HG02885 (cell line): ENCODE measurements at regions not wholly inside any gene's neighbourhood (a gene's known extent, or its start where the extent isn't known, plus 50 kb on each side); places are given as distances from the start of the nearest gene placed in this dataset.
"Not testable (repeated sequence)": the region's sequence is repeated elsewhere in the genome, so short reads cannot be mapped to it uniquely, and the experiment has no call there.

Experiments used
- ATAC-seq: cut with Tn5 transposase; IDR thresholded peaks from one replicate; pipeline ENCODE4 v1.9.1; 2021; ENCODE audit warnings: mild to moderate bottlenecking; ENCODE audit not compliant: unreplicated experiment, poor library complexity

DNA sequence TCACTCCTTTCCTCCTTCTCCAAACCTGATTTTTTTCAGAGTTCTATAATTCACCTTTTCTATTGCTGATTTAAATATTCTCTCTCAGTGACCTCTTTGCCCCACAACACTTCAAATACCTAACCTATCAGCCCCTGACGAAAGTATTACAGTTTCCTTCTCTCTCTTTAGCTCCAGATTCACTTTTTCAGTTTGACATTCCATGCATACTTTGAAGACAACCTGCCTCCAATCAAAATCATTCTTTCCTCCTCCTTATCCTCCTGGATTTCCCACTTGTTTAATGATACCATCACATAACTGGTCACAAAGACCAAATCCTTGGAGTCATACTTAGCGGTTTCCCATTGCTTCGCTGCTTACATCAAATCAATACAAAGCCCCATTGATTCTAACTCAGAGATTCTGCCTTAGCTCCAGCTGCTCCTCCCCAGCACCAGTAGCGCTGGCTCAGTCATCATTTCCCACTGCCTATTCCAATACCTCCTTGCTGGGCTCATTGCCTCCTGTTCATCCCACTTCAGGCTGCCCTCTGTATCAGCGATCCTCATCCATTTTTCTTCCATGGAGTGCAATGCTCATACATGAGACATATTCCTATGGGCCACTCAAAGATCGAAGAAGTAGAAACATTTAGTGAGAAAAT lies 240.1 kb downstream of the ZNF92 start:
- not testable (repeated sequence) for ATAC-seq

GRCh38 chr7:65616111-65616510 lies 242.5 kb downstream of the ZNF92 start:
- ATAC-seq = not testable (repeated sequence)

DNA sequence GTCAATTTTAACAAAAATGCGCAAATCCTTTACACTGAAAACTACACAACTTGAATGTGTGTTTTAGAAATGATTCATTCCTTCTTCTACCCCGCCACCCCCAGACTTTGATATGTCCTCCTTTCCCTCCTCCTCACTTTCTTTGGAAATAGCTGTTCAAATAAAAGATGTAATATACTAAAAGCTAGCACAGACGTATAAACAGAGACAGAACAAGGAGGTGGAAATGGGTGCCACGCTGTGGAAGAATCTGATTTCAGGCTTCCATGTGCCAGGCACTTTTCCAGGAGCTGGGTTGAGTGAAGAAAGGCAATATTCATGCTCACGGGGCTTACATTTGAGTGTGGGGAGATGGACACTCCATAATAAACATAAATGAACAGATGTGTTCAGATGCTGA lies 246.6 kb downstream of the ZNF92 start:
- ATAC-seq = not testable (repeated sequence)

DNA sequence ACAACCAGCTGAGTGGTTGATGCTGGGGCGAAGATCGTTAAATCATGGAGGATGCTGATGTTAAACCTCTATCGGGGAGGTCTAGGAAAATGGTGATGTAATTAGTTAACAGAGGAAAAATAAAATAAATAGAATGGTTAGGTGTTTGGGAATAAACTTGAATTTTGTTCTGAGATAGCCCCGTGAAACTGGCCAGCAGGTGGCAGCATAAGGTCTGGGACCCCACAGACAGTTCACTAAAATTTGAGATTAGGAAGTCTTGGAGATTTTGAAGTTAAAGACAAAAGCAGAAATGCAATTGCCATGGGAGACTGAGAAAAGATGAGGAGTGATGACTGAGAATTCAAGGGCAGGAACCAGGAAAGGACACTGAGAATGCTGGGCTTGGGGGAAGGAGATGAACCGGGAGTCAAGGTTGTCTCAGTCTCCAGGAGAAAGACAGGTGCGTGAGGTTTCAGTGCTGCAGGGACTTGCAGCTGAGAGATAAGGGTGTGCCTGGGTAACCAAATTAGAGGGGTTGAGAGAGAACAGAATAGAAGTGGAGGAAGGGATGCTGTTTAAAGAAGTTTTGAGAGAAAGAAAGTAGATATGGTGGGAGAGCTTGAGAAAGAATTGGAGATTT lies 248.0 kb downstream of the ZNF92 start:
- peak; percentile 63 for ATAC-seq

DNA sequence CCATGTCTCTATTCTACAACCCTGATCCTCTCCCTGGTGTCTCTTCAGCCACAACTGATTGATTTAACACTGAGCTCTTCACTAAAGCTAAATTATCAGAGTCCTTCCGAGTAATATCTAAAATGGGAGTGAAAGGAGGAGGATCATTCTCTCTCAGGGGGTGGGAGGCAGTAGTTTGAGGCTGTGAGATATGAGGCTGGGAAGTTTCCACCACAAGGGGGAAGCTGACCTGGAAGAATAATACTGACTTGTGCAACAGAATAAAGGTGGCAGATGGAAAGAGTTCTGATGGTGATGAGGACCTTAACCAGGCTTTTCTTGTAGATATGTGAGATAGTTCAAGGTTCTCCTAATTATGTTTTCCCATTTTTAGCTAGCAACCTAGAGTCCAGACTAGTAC lies 241.6 kb upstream of the VKORC1L1 start:
- not testable (repeated sequence) for ATAC-seq

DNA sequence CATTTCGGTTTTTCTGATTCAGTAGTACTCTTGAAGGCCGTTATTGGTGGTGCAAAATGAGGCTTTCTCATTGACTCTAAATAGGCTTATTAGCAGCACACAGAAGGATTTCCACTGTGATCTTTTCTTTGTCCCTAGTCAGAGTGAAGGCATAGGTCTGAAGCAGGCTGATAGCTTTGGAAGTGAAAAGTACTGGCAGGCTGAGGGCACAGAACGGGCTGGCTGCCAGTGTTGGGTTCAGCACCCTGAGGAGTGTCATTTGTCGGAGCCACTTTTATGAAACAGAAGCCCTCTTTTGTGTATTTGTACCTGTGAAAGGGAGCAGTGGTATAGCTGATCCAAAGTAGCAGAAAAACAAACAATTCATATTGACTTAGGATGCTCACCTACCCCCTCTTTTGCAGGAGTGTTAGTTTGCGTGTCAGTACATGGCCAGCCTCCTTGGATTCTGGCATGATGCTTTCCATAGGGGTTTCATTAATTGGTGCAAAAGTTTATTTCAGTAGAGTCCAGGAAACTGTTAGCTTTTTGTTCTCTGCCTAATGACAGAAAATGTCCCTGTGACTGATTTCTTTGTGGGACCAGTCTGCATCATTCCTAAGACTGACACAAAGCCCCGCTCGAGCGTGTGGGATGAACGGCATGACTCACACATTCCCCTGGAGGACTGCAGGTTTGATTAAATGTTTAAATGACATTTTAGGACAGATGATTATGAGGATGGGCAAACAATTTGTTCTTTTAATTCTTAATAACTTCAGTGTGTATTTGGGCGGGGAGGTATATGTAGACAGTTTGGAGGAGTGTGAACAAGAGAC lies 239.1 kb upstream of the VKORC1L1 start:
- ATAC-seq = not testable (repeated sequence)

GRCh38 chr7:65638918-65639317 lies 234.0 kb upstream of the VKORC1L1 start:
- not testable (repeated sequence) for ATAC-seq

DNA sequence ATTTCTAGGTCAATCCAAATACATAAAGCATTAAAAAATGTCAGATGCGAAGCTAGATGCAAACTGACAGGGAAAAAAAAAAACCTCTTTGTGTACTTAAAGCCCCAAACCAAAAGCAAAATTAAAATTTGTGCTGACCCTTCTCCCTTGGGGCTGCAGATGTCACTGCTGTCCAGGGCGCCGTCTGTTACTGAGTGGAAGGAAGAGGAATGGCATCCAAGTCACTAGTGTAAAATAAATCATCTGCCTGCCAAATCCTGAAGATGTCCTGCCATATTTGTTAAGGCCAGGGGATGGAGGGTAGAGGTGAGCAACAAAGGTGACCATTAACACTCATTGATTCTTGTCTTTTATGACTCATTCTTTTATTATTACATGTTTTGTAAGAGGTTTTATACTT lies 233.2 kb upstream of the VKORC1L1 start:
- not testable (repeated sequence) for ATAC-seq

DNA sequence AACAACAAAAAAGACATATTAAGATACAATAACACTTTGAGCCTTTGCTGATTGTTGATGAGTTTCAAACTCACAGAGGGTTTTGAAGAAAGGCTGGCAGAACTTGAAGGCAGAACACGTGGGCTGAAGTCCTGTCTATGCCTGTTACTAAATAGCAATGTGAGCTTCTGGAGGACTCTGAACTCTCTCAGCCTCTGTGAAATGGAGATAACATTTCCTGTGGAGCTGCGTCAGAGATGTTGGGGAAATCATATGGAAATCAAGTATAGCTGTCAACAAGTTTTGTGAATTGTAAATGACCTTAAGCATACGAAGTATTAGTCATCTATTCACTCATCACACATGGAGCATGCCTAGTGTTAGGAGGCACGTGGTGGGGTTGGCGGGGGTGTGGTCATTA lies 229.4 kb upstream of the VKORC1L1 start:
- not testable (repeated sequence) for ATAC-seq

DNA sequence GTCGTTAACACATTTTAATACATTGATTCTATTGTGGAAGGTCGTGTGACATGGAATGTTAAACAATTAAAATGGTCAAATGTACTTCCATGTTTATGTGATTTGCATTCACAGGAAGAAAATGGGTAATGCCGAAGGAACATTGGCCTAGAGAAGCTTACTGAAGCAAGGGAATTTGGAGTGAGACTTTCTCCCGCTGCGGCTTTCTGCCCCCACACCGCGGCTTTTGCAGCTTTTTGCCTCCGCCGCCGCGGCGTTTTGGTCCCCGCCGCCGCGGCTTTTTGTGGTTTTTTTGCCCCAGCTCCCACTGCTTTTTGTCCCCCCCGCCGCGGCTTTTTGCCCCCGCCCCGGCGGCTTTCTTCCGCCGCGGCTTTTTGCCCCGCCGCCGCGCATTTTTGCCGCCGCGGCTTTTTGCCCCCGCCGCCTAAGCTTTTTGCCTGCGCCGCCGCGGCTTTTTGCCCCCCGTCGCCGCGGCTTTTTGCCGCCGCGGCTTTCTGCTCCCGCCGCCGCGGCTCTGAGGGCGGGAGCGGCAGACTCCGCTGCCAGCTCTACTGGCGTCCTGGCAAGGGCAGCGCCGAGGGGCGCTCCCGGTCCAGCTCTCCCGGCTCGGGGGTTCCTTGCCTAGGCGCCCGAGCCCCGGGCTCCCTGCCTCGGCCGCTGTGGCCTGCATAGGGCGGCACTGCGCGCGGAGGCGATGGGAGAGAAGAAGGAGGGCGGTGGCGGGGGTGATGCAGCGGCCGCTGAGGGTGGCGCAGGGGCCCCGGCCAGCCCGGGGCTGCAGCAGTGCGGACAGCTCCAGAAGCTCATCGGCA lies 225.5 kb upstream of the VKORC1L1 start:
- not testable (repeated sequence) for ATAC-seq

DNA sequence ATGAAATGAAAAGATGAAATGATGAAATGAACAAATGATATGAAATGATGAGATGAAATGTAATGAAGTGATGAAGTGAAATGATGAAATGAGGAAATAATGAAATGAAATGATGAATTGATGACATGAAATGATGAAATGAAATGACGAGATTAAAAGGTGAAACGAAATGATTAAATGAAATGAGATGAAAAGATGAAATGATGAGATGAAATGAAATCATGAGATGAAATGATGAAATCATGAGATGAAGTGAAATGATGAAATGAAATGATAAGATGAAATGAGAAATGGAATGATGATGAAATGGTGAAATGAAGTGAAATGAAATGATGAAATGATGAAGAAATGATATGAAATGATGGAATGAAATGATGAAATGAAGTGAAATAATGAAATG lies 221.7 kb upstream of the VKORC1L1 start:
- not testable (repeated sequence) for ATAC-seq

DNA sequence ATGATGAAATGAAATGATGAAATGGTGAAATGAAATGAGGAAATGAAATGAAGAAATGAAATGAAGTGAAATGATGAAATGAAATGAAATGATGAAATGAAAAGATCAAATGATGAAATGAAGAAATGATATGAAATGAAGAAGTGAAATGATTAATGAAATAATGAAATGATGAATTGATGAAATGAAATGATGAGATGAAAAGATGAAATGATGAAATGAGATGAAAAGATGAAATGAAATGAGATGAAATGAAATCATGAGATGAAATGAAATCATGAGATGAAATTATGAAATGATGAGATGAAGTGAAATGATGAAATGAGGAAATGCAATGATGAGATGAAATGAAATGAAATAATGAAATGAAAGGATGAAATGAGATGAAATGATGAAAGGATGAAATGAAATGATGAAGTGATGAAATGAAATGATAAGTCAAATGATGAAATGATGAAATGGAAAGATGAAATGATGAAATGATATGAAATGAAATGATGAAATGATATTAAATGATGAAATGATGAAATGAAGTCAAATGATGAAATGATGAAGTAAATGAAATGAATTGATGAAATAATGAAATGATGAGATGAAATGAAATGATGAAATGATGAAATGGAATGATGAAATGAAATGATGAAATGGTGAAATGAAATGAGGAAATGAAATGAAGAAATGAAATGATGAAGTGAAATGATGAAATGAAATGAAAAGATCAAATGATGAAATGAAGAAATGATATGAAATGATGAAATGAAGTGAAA lies 220.9 kb upstream of the VKORC1L1 start:
- not testable (repeated sequence) for ATAC-seq

GRCh38 chr7:65652669-65653068 lies 220.2 kb upstream of the VKORC1L1 start:
- ATAC-seq = not testable (repeated sequence)

GRCh38 chr7:65656494-65657188 lies 216.2 kb upstream of the VKORC1L1 start:
- ATAC-seq = not testable (repeated sequence)

GRCh38 chr7:65683362-65683761 lies 189.5 kb upstream of the VKORC1L1 start:
- ATAC-seq = not testable (repeated sequence)

GRCh38 chr7:65699026-65699714 lies 173.7 kb upstream of the VKORC1L1 start:
- ATAC-seq = not testable (repeated sequence)

DNA sequence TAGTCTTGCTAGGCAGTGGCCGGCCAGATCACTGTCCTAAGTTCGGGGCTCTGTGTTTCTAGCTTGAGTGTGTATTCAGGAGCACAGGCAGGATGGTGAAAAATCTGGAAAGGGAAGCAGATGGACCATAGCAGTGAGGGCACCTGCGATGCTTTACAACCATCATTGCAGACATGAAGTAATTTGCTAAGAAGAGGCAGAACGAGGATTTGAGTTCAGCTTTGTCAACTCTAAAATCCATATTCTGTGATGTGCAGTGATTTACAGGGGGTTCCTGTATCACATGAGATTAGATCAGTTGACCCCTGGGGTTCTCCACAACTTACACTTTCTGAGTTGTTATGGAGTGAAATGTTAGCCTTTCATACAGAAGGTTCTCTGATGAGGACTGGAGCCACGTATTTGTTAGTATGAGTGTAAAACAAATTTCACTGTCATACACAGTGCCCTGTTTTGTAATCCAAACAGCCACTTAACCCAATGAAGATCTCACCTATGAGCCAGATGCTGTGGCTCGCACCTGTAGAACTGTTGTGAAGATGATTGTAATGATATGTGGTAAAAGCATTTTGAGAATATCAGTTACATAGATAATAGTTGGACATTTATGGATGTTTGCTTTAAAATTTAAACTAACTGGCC lies 173.0 kb upstream of the VKORC1L1 start:
- not testable (repeated sequence) for ATAC-seq
